22Rv1 (cell line): ENCODE measurements at regions not wholly inside any gene's neighbourhood (a gene's known extent, or its start where the extent isn't known, plus 50 kb on each side); places are given as distances from the start of the nearest gene placed in this dataset.
A peak's percentile ranks its signal among the peaks of the same experiment; 100 is the strongest.
"Not testable (repeated sequence)": the region's sequence is repeated elsewhere in the genome, so short reads cannot be mapped to it uniquely, and the experiment has no call there.

Experiments
- H3K27ac ChIP-seq: fragments of 450-650 bp; 2 replicates; pipeline ENCODE4 v1.5.1; 2017
- ZFX ChIP-seq: fragments of 450-650 bp; IDR thresholded peaks from 2 replicates; pipeline ENCODE4 v1.6.1; 2017; ENCODE audit warnings: antibody characterized with exemption, borderline replicate concordance
- TF ChIP-seq, protein P1 (sequence below): fragments of 450-650 bp; IDR thresholded peaks from 2 replicates; pipeline ENCODE4 v1.5.1; 2017; ENCODE audit warnings: mild to moderate bottlenecking

DNA sequence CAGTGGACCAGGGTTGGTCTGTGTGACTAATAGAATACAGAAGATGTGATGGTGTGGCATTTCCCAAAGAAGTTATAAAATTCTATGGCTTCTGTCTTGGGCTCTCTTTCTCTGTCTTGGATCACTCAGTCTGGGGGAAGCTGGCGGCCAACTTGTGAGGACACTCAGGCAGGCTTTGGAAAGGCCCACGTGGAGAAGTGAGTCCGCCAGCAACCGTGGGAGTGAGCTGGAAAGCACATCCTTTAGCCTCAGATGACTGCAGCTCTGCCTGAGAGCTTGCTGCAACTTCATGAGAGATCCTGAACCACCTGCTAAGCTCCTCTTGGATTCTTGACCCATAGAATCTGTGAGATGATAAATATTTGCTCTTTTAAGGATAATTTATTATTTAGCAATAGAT, 72.0 kb upstream of the RASGRP1 start:
- no peak overlapping the region for H3K27ac ChIP-seq
- no peak for TF ChIP-seq ZFX
- TF ChIP-seq, protein P1, sequence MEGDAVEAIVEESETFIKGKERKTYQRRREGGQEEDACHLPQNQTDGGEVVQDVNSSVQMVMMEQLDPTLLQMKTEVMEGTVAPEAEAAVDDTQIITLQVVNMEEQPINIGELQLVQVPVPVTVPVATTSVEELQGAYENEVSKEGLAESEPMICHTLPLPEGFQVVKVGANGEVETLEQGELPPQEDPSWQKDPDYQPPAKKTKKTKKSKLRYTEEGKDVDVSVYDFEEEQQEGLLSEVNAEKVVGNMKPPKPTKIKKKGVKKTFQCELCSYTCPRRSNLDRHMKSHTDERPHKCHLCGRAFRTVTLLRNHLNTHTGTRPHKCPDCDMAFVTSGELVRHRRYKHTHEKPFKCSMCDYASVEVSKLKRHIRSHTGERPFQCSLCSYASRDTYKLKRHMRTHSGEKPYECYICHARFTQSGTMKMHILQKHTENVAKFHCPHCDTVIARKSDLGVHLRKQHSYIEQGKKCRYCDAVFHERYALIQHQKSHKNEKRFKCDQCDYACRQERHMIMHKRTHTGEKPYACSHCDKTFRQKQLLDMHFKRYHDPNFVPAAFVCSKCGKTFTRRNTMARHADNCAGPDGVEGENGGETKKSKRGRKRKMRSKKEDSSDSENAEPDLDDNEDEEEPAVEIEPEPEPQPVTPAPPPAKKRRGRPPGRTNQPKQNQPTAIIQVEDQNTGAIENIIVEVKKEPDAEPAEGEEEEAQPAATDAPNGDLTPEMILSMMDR, result no peak

DNA sequence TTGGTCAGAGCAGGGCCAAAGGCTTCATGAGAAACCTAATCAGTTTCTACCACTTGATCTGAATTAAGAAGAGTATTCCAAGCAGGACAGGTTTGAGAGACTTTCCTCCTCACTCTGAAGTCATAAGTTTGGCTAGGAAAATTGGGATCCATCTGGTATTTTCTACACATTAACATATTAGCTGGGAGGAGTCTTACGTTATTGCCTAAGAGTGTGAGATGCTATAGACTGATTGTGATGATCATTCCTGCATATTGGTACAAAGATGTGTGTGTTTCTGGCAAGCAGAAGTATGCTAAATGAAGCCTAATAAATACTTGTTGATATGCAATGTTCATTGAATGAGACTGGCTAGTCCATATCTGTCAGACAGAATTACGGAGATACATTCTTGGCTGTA, 73.5 kb upstream of the RASGRP1 start:
- TF ChIP-seq, protein P1, result no peak
- TF ChIP-seq ZFX, result no peak
- H3K27ac ChIP-seq, result no peak overlapping the region

DNA sequence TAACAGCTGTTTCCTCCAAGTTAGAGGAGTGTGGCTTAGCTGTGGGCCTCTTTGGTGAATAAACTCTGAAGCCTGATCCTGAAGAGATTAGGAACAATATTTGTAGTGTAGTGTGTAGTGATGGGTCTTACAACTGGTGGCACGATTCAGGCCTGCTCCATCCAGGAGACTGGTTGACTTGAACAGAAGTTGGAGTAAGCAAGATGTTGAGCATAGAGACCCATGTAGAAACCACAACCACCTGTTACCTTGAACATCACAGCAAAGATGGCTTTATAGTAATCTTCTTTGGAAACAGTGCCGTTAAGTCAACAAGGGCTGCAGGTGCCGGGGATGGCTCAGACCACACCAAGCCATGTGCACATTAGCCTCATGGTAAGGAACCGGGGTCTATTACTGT, 74.2 kb upstream of the RASGRP1 start:
- TF ChIP-seq ZFX, result no peak
- TF ChIP-seq, protein P1, result no peak
- H3K27ac ChIP-seq, result no peak overlapping the region

DNA sequence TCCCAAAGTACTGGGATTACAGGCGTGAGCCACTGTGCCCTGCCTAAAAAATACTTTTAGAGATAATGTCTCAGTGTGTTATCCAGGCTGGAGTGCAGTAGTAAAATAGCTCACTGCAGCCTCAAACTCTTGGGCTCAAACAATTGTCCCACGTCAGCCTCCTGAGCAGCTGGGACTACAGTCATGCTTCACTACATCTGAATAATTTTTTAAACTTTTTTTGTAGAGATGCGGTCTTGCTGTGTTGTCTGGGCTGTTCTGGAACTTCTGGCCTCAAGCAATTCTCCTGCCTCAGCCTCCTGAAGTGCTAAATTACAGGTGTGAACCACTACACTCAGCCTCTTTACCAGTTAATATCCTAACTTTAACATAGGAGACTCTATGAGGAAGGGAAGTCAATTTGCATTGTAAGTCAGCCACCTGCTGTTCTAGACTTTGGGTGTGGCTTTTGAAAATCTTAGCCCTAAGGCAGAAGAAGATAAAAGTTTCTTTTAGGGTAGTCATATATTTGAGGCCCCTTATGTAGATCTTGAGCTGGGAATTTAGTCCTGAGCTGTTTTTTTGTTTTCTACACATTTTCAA, 78.2 kb upstream of the RASGRP1 start:
- H3K27ac ChIP-seq, result no peak overlapping the region
- TF ChIP-seq, protein P1, result no peak
- no peak for TF ChIP-seq ZFX

DNA sequence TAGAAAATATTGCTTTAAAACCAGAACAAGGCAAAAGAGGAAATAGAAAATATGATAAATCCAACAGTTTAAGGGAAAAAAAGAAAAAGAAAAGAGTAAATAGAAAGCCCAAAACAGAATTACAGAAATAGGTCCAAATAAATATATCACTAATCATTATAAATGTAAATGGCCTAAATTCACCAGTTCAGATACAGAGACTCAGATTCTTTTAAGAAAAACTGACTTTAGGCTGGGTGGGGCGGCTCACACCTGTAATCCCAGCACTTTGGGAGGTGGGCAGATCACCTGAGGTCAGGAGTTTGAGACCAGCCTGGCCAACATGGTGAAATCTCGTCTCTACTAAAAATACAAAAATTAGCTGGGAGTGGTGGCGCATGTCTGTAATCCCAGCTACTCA, 79.7 kb upstream of the RASGRP1 start:
- H3K27ac ChIP-seq, result not testable (repeated sequence)

DNA sequence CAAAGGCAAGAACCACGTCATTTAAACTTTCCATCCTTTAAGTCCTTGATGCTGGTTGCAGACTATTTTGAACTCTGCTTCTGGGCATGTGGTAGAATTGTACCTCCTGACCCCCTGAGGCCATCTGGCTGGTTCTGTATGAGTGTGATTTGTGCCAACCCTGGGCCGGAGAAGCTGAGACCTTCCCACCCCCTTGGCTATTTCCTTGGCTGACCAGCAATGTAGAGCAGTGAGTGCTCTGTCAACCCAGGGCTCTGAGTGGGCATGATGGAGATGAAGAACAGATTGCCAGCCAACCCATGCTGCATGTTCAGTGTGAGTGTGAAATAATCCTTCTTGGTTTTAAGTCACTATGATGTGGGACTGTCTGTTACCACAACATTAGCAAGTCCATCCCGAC, 82.1 kb upstream of the RASGRP1 start:
- H3K27ac ChIP-seq, result no peak overlapping the region
- TF ChIP-seq ZFX, result no peak
- TF ChIP-seq, protein P1, result no peak

DNA sequence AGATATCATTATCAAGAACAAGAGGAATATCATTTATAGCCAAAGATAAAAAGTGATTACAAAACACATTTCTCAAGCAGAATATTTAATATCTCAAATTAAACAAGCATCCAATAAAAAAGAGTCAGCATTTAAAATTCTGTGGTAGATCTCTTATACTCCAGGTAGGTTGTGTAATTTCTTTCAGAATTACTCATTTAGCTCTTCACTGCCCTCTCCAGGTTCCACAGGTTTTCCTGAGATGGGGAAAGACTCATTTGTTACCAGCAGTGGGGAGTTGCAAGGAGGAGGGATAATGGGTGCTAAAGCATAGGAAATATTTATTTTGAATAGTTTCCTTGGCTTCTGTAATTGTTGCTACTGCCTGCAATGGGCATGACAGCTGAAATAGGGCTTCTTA, 83.1 kb upstream of the RASGRP1 start:
- no peak overlapping the region for H3K27ac ChIP-seq

More for the DNA sequence above, 83.1 kb upstream of the RASGRP1 start:
- TF ChIP-seq, protein P1, result peak; percentile 44
- no peak for TF ChIP-seq ZFX
